ENCODE measurements at regions not wholly inside any gene's neighbourhood (a gene's known extent, or its start where the extent isn't known, plus 50 kb on each side); places are given as distances from the start of the nearest gene placed in this dataset.
"Not testable (repeated sequence)": the region's sequence is repeated elsewhere in the genome, so short reads cannot be mapped to it uniquely, and the experiment has no call there.

GRCh38 chr18:67783196-67783946, 266.9 kb upstream of the DSEL start:
- ATAC-seq (ENCODE audit: poor library complexity) (no peak), DNase-seq (no peak)
- intact Hi-C loops (cut with DNase I) = no loop called here

- DNase-seq = no peak
- no peak for ATAC-seq (ENCODE audit: poor library complexity)
- intact Hi-C loops (cut with DNase I) = no loop called here
Measured at GRCh38 chr18:67778016-67778415, 261.5 kb upstream of the DSEL start.

- intact Hi-C loops (cut with DNase I) = no loop called here
- DNase-seq (no peak), ATAC-seq (ENCODE audit: poor library complexity) (no peak)
Measured at GRCh38 chr18:67776929-67777328, 260.4 kb upstream of the DSEL start.

- ATAC-seq (ENCODE audit: poor library complexity) = no peak
- intact Hi-C loops (cut with DNase I) = no loop called here
- DNase-seq = no peak
Measured at GRCh38 chr18:67771271-67771670, 254.8 kb upstream of the DSEL start.

- intact Hi-C loops (cut with DNase I) = no loop called here
- ATAC-seq (ENCODE audit: poor library complexity) = no peak
- no peak for DNase-seq
Measured at GRCh38 chr18:67770520-67770919, 254.0 kb upstream of the DSEL start.

- DNase-seq (no peak), ATAC-seq (ENCODE audit: poor library complexity) (no peak)
- intact Hi-C loops (cut with DNase I) = no loop called here
Measured at GRCh38 chr18:67766930-67767329, 250.4 kb upstream of the DSEL start.

- intact Hi-C loops (cut with DNase I); ATAC-seq (ENCODE audit: poor library complexity); DNase-seq: not testable (repeated sequence)
Measured at GRCh38 chr18:67752211-67752610, 235.7 kb upstream of the DSEL start.

- DNase-seq (no peak), ATAC-seq (ENCODE audit: poor library complexity) (no peak)
- intact Hi-C loops (cut with DNase I) = no loop called here
Measured at GRCh38 chr18:67742954-67743353, 226.4 kb upstream of the DSEL start.

- intact Hi-C loops (cut with DNase I) = no loop called here
- no peak for DNase-seq
- no peak for ATAC-seq (ENCODE audit: poor library complexity)
Measured at GRCh38 chr18:67742525-67742924, 226.0 kb upstream of the DSEL start.

- DNase-seq (no peak), ATAC-seq (ENCODE audit: poor library complexity) (no peak)
- intact Hi-C loops (cut with DNase I) = no loop called here
Measured at GRCh38 chr18:67735506-67735905, 219.0 kb upstream of the DSEL start.

- ATAC-seq (ENCODE audit: poor library complexity) = no peak
- intact Hi-C loops (cut with DNase I) = no loop called here
- no peak for DNase-seq
Measured at GRCh38 chr18:67733088-67733487, 216.6 kb upstream of the DSEL start.

GRCh38 chr18:67731851-67732250, 215.3 kb upstream of the DSEL start:
- DNase-seq (no peak), ATAC-seq (ENCODE audit: poor library complexity) (no peak)
- intact Hi-C loops (cut with DNase I) = no loop called here

- ATAC-seq (ENCODE audit: poor library complexity) = no peak
- DNase-seq = no peak
- intact Hi-C loops (cut with DNase I) = no loop called here
Measured at GRCh38 chr18:67730886-67731285, 214.4 kb upstream of the DSEL start.

GRCh38 chr18:67728364-67728763, 211.8 kb upstream of the DSEL start:
- ATAC-seq (ENCODE audit: poor library complexity) (no peak), DNase-seq (no peak)
- intact Hi-C loops (cut with DNase I) = no loop called here

GRCh38 chr18:67726882-67727281, 210.4 kb upstream of the DSEL start:
- DNase-seq (no peak), ATAC-seq (ENCODE audit: poor library complexity) (no peak)
- intact Hi-C loops (cut with DNase I) = no loop called here

GRCh38 chr18:67717800-67718199, 201.3 kb upstream of the DSEL start:
- no peak for ATAC-seq (ENCODE audit: poor library complexity)
- DNase-seq = no peak
- intact Hi-C loops (cut with DNase I) = no loop called here

GRCh38 chr18:67715567-67715966, 199.0 kb upstream of the DSEL start:
- ATAC-seq (ENCODE audit: poor library complexity) (no peak), DNase-seq (no peak)
- intact Hi-C loops (cut with DNase I) = no loop called here

GRCh38 chr18:67710639-67711038, 194.1 kb upstream of the DSEL start:
- intact Hi-C loops (cut with DNase I) = no loop called here
- DNase-seq (no peak), ATAC-seq (ENCODE audit: poor library complexity) (no peak)

- intact Hi-C loops (cut with DNase I) = no loop called here
- DNase-seq (no peak), ATAC-seq (ENCODE audit: poor library complexity) (no peak)
Measured at GRCh38 chr18:67705748-67706147, 189.2 kb upstream of the DSEL start.

GRCh38 chr18:67695684-67696083, 179.2 kb upstream of the DSEL start:
- ATAC-seq (ENCODE audit: poor library complexity) = no peak
- intact Hi-C loops (cut with DNase I) = no loop called here
- no peak for DNase-seq

- intact Hi-C loops (cut with DNase I) = no loop called here
- ATAC-seq (ENCODE audit: poor library complexity) (no peak), DNase-seq (no peak)
Measured at GRCh38 chr18:67694787-67695186, 178.3 kb upstream of the DSEL start.
